ENCODE measurements at regions not wholly inside any gene's neighbourhood (a gene's known extent, or its start where the extent isn't known, plus 50 kb on each side); places are given as distances from the start of the nearest gene placed in this dataset.

- CTCF ChIA-PET, result interaction anchor here (0.7 kb wide), 1 partner anchor 188 kb away, joined by 3 read pairs; no protein-coding TSS in a partner anchor
- no peaks in the 10 kb centered on the region for H3K9me3 ChIP-seq (ENCODE audit: control insufficient read depth, insufficient read depth, low read depth, low read length)
These were observed 114.5 kb downstream of the BOD1 start for GRCh38 chr5:173501922-173502321.

GRCh38 chr5:173501271-173501670, 115.2 kb downstream of the BOD1 start:
- CTCF ChIA-PET, result no interaction called here
- Histone ChIP-seq H3K4me3 (ENCODE audit: low read depth, low read length) (no peak overlapping the region), H3K9me3 (ENCODE audit: control insufficient read depth, insufficient read depth, low read depth, low read length) (no peaks in the 10 kb centered on the region), H3K27ac (ENCODE audit: extremely low read depth, low read depth, low read length) (no peak overlapping the region), H3K4me1 (ENCODE audit: control insufficient read depth, insufficient read depth, low read length) (no peaks in the 10 kb centered on the region), H3K36me3 (ENCODE audit: control insufficient read depth in 2 of 2, insufficient read depth in 1 of 2, low read length in 2 of 2) (no peaks in the 10 kb centered on the region)
- TF ChIP-seq, protein P1, sequence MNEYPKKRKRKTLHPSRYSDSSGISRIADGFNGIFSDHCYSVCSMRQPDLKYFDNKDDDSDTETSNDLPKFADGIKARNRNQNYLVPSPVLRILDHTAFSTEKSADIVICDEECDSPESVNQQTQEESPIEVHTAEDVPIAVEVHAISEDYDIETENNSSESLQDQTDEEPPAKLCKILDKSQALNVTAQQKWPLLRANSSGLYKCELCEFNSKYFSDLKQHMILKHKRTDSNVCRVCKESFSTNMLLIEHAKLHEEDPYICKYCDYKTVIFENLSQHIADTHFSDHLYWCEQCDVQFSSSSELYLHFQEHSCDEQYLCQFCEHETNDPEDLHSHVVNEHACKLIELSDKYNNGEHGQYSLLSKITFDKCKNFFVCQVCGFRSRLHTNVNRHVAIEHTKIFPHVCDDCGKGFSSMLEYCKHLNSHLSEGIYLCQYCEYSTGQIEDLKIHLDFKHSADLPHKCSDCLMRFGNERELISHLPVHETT (tag by site-specific recombination; IDR thresholded peaks at IDR 0.05), result no peak
- TF ChIP-seq ZNF140 (tag by site-specific recombination; IDR thresholded peaks at IDR 0.05) (no peak), ZNF391 (tag by site-specific recombination; IDR thresholded peaks at IDR 0.05; ENCODE audit: borderline replicate concordance, low read depth) (no peak), ZNF280D (tag by site-specific recombination; IDR thresholded peaks at IDR 0.05) (no peak), GLIS1 (tag by site-specific recombination; IDR thresholded peaks at IDR 0.05) (no peak), ZNF292 (tag by site-specific recombination; IDR thresholded peaks at IDR 0.05; ENCODE audit: borderline replicate concordance, low read depth) (no peak), ZNF701 (tag by site-specific recombination; IDR thresholded peaks at IDR 0.05) (no peak), GLI4 (tag by site-specific recombination; IDR thresholded peaks at IDR 0.05) (no peak), ZNF335 (tag by site-specific recombination; conservative IDR thresholded peaks at IDR 0.05) (no peak)
- POLR2A ChIA-PET, result no interaction called here

More at GRCh38 chr5:173501922-173502321, 114.5 kb downstream of the BOD1 start:
- no peaks in the 10 kb centered on the region for H3K4me1 ChIP-seq (ENCODE audit: control insufficient read depth, insufficient read depth, low read length)
- H3K36me3 ChIP-seq (ENCODE audit: control insufficient read depth in 2 of 2, insufficient read depth in 1 of 2, low read length in 2 of 2), result no peaks in the 10 kb centered on the region
- TF ChIP-seq GLIS2 (tag by site-specific recombination; IDR thresholded peaks at IDR 0.05) (no peak), ZNF202 (tag by site-specific recombination; IDR thresholded peaks at IDR 0.05; ENCODE audit: borderline replicate concordance) (no peak), ZNF791 (tag by site-specific recombination; IDR thresholded peaks at IDR 0.05) (no peak), GLIS1 (tag by site-specific recombination; IDR thresholded peaks at IDR 0.05) (no peak), ZNF530 (tag by site-specific recombination; IDR thresholded peaks at IDR 0.05; ENCODE audit: low read depth) (no peak)
- no peak overlapping the region for H3K4me3 ChIP-seq (ENCODE audit: low read depth, low read length)
- POLR2A ChIA-PET, result no interaction called here
- no peak overlapping the region for H3K27ac ChIP-seq (ENCODE audit: extremely low read depth, low read depth, low read length)

GRCh38 chr5:173500213-173500560, 116.3 kb downstream of the BOD1 start:
- no peak for TF ChIP-seq ZNF350 (tag by site-specific recombination; IDR thresholded peaks at IDR 0.05)
- TF ChIP-seq ZNF501 (tag by site-specific recombination; IDR thresholded peaks at IDR 0.05), result no peak
- TF ChIP-seq ZNF121 (tag by site-specific recombination; IDR thresholded peaks at IDR 0.05), result no peak
- TF ChIP-seq ZNF610 (tag by site-specific recombination; IDR thresholded peaks at IDR 0.05; ENCODE audit: borderline replicate concordance), result no peak
- TF ChIP-seq, protein P2, sequence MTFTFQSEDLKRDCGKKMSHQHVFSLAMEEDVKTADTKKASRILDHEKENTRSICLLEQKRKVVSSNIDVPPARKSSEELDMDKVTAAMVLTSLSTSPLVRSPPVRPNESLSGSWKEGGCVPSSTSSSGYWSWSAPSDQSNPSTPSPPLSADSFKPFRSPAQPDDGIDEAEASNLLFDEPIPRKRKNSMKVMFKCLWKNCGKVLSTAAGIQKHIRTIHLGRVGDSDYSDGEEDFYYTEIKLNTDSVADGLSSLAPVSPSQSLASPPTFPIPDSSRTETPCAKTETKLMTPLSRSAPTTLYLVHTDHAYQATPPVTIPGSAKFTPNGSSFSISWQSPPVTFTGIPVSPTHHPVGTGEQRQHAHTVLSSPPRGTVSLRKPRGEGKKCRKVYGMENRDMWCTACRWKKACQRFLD (tag by site-specific recombination; IDR thresholded peaks at IDR 0.05), result no peak
- TF ChIP-seq ZBTB49 (tag by site-specific recombination; IDR thresholded peaks at IDR 0.05; ENCODE audit: low read depth), result no peak
- no peak for TF ChIP-seq ZNF768 (tag by site-specific recombination; IDR thresholded peaks at IDR 0.05)
- ChIA-PET POLR2A (interaction anchor here (0.5 kb wide), 1 partner anchor 989 kb away, joined by 3 read pairs; no protein-coding TSS in a partner anchor), CTCF (no interaction called here)
- Histone ChIP-seq H3K36me3 (ENCODE audit: control insufficient read depth in 2 of 2, insufficient read depth in 1 of 2, low read length in 2 of 2) (no peaks in the 10 kb centered on the region), H3K27ac (ENCODE audit: extremely low read depth, low read depth, low read length) (no peak overlapping the region), H3K9me3 (ENCODE audit: control insufficient read depth, insufficient read depth, low read depth, low read length) (no peaks in the 10 kb centered on the region), H3K4me1 (ENCODE audit: control insufficient read depth, insufficient read depth, low read length) (no peaks in the 10 kb centered on the region), H3K4me3 (ENCODE audit: low read depth, low read length) (no peak overlapping the region)
